ENCODE measurements at regions not wholly inside any gene's neighbourhood (a gene's known extent, or its start where the extent isn't known, plus 50 kb on each side); places are given as distances from the start of the nearest gene placed in this dataset.

GRCh38 chr4:41485041-41485440, 52.9 kb upstream of the LIMCH1 start:
- no peak for TF ChIP-seq CTCF (IDR thresholded peaks at IDR 0.05; ENCODE audit: low read depth, low read length)
- TF ChIP-seq EZH2phosphoT487 (IDR thresholded peaks at IDR 0.05; ENCODE audit: low read depth): no peak

Data from OCI-LY3 (cell line).